HEK293 (cell line): ENCODE measurements at regions not wholly inside any gene's neighbourhood (a gene's known extent, or its start where the extent isn't known, plus 50 kb on each side); places are given as distances from the start of the nearest gene placed in this dataset.
"Not testable (repeated sequence)": the region's sequence is repeated elsewhere in the genome, so short reads cannot be mapped to it uniquely, and the experiment has no call there.

Experiments
- CTCF ChIA-PET: fragments of 350-600 bp; formaldehyde crosslinking; extraction: SDS; loops from one replicate; lab custom pipeline; 2021; ENCODE audit warnings: antibody characterized with exemption; lab: Yijun Ruan, JAX
- POLR2A ChIA-PET: fragments of 300-600 bp; formaldehyde crosslinking; extraction: SDS; loops from one replicate; lab custom pipeline; 2020; ENCODE audit warnings: antibody characterized with exemption, inconsistent platforms; lab: Yijun Ruan, JAX
- H3K27ac ChIP-seq: fragments of 200-500 bp; sonication (Bioruptor generic); 2 replicates; pipeline ENCODE4 v1.5.1; 2014; ENCODE audit warnings: low read depth, low read length, control low read depth, inconsistent platforms; ENCODE audit errors: extremely low read depth
- H3K36me3 ChIP-seq, 2 experiments: fragments of 200-500 bp in 1 of 2; sonication (Bioruptor generic) in 1 of 2; 1 replicate in 1 of 2; 2 replicates in 1 of 2; pipeline ENCODE4 v1.5.1; 2014 to 2017; ENCODE audit warnings: inconsistent platforms in 2 of 2, low read length in 2 of 2; ENCODE audit not compliant: control insufficient read depth in 2 of 2, insufficient read depth in 1 of 2
- H3K4me1 ChIP-seq: fragments of 200-500 bp; sonication (Bioruptor generic); 2 replicates; pipeline ENCODE4 v1.5.1; 2014; ENCODE audit warnings: mild to moderate bottlenecking, low read length, inconsistent platforms; ENCODE audit not compliant: control insufficient read depth, insufficient read depth
- H3K4me3 ChIP-seq: 2 replicates; pipeline ENCODE4 v1.5.1; 2011; ENCODE audit warnings: low read depth, mild to moderate bottlenecking, control low read depth, low read length, moderate library complexity
- H3K9me3 ChIP-seq: fragments of 200-500 bp; sonication (Bioruptor generic); 2 replicates; pipeline ENCODE4 v1.5.1; 2014; ENCODE audit warnings: low read depth, low read length, inconsistent platforms; ENCODE audit not compliant: control insufficient read depth, insufficient read depth
- GLIS1 ChIP-seq: fragments of 450-650 bp; formaldehyde crosslinking; IDR thresholded peaks from 2 replicates; pipeline ENCODE4 v1.5.1; 2016; ENCODE audit warnings: missing biosample characterization, missing genetic modification characterization
- PRDM1 ChIP-seq: fragments of 450-650 bp; formaldehyde crosslinking; IDR thresholded peaks from 2 replicates; pipeline ENCODE4; 2016; ENCODE audit warnings: missing biosample characterization, missing genetic modification characterization
- TRIM28 ChIP-seq: IDR thresholded peaks from 2 replicates; pipeline ENCODE4 v1.6.1; 2011; ENCODE audit warnings: low read length, control low read depth, borderline replicate concordance
- WT1 ChIP-seq: fragments of 450-650 bp; formaldehyde crosslinking; IDR thresholded peaks from 2 replicates; pipeline ENCODE4 v1.5.1; 2016; ENCODE audit warnings: missing biosample characterization, missing genetic modification characterization
- ZBTB10 ChIP-seq: fragments of 450-650 bp; formaldehyde crosslinking; IDR thresholded peaks from 2 replicates; pipeline ENCODE4 v1.5.1; 2016; ENCODE audit warnings: missing biosample characterization, missing genetic modification characterization
- ZFP3 ChIP-seq: fragments of 450-650 bp; formaldehyde crosslinking; IDR thresholded peaks from 2 replicates; pipeline ENCODE4 v1.5.1; 2016; ENCODE audit warnings: low read depth, missing biosample characterization, missing genetic modification characterization
- ZNF24 ChIP-seq: fragments of 450-650 bp; formaldehyde crosslinking; IDR thresholded peaks from 2 replicates; pipeline ENCODE4 v1.5.1; 2016; ENCODE audit warnings: missing biosample characterization, missing genetic modification characterization
- ZNF513 ChIP-seq: fragments of 450-650 bp; IDR thresholded peaks from 2 replicates; pipeline ENCODE4 v1.5.1; 2018; ENCODE audit warnings: missing biosample characterization, missing genetic modification characterization
- ZNF560 ChIP-seq: fragments of 450-650 bp; formaldehyde crosslinking; IDR thresholded peaks from 2 replicates; pipeline ENCODE4 v1.5.1; 2017; ENCODE audit warnings: missing biosample characterization, missing genetic modification characterization, borderline replicate concordance
- ZNF623 ChIP-seq: fragments of 450-650 bp; formaldehyde crosslinking; IDR thresholded peaks from 2 replicates; pipeline ENCODE4 v1.5.1; 2016; ENCODE audit warnings: missing biosample characterization, missing genetic modification characterization
- ZNF639 ChIP-seq: fragments of 450-650 bp; formaldehyde crosslinking; IDR thresholded peaks from 2 replicates; pipeline ENCODE4 v1.5.1; 2016; ENCODE audit warnings: missing biosample characterization, missing genetic modification characterization
- ZNF707 ChIP-seq: fragments of 450-650 bp; formaldehyde crosslinking; IDR thresholded peaks from 2 replicates; pipeline ENCODE4 v1.5.1; 2016; ENCODE audit warnings: missing biosample characterization, missing genetic modification characterization
- ZNF768 ChIP-seq: fragments of 450-650 bp; formaldehyde crosslinking; IDR thresholded peaks from 2 replicates; pipeline ENCODE4 v1.5.1; 2018; ENCODE audit warnings: missing biosample characterization, mild to moderate bottlenecking, missing genetic modification characterization
- ZNF785 ChIP-seq: fragments of 450-650 bp; formaldehyde crosslinking; IDR thresholded peaks from 2 replicates; pipeline ENCODE4 v1.5.1; 2016; ENCODE audit warnings: missing biosample characterization, missing genetic modification characterization
- ZSCAN5A ChIP-seq: fragments of 450-650 bp; formaldehyde crosslinking; IDR thresholded peaks from 2 replicates; pipeline ENCODE4 v1.5.1; 2016; ENCODE audit warnings: missing biosample characterization, missing genetic modification characterization

- Histone ChIP-seq H3K4me3 (no peak overlapping the region), H3K36me3 (no peaks in the 10 kb centered on the region), H3K9me3 (no peaks in the 10 kb centered on the region), H3K4me1 (peaks cover 3% of the 10 kb centered on the region; the same call in 1 of the 2 replicates), H3K27ac (no peak overlapping the region)
- no peak for TF ChIP-seq ZNF707 (tag by site-specific recombination)
- TF ChIP-seq TRIM28 = peak; percentile 25; the same call in 1 of the 2 replicates
- TF ChIP-seq, all 188 proteins: peak for 1
- ChIA-PET CTCF (interaction anchor here (0.6 kb wide), 1 partner anchor 843 kb away, joined by 3 read pairs; no protein-coding TSS in a partner anchor), POLR2A (no interaction called here)
These were observed 212.5 kb upstream of the IRS2 start for GRCh38 chr13:109998684-109999533.

GRCh38 chr13:109998037-109998436, 211.7 kb upstream of the IRS2 start:
- no peak overlapping the region for H3K27ac ChIP-seq
- ChIA-PET CTCF (no interaction called here), POLR2A (no interaction called here)
- no peaks in the 10 kb centered on the region for H3K36me3 ChIP-seq
- TF ChIP-seq ZNF513 (tag by site-specific recombination) (no peak), TRIM28 (no peak), ZNF768 (no peak), ZNF24 (tag by site-specific recombination) (no peak)
- TF ChIP-seq, all 188 proteins: peak for 0
- H3K4me3 ChIP-seq = no peak overlapping the region
- no peaks in the 10 kb centered on the region for H3K9me3 ChIP-seq
- peaks cover 3% of the 10 kb centered on the region; the same call in 1 of the 2 replicates for H3K4me1 ChIP-seq

DNA sequence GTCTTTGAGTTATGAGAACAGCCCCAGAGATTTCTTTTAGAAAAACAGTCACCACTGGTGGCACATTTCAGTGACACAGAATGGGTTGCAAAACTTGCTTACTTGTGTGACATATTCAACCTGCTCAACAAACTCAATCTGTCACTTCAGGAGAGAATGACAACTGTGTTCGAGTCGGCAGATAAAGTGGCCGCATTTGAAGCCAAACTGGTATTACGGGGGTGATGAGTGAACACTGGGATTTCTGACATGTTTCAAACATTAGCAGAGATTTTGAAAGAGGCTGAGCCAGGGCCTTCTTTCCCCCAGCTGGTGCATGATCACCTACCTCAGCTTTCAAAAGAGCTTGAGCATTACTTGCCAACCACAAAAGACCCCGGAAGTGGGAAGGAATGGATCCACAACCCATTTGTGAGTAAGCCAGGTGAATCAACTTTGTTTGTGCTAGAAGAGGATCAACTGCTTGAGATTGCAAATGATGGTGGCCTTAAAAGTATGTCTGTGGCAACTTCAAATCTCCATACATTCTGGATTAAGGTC, 210.7 kb upstream of the IRS2 start:
- H3K4me3 ChIP-seq, H3K9me3 ChIP-seq, POLR2A ChIA-PET, CTCF ChIA-PET, H3K36me3 ChIP-seq, H3K27ac ChIP-seq, H3K4me1 ChIP-seq: not testable (repeated sequence)

- TF ChIP-seq GLIS1 (tag by site-specific recombination) (no peak), PRDM1 (tag by site-specific recombination) (no peak), ZNF560 (tag by site-specific recombination) (no peak)
- CTCF ChIA-PET = no interaction called here
These were observed 210.1 kb upstream of the IRS2 start for GRCh38 chr13:109996404-109996960.

DNA sequence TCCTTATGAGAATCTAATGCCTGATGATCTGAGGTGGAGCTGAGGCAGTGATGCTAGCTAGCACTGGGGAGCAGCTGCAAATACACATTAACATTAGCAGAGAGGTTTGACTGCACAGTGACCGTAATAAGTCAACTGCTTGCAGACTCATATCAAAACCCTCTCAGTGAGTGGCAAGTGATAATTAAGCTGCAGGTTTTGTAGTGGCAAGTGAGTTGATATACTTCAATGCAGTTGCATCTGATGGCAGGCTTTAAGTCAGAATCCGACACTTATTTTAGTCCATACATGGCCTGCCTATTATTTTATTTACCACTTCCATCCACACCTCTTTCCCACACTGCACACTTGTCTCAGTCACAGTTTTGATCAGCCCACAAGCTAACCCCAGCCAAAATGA, 209.2 kb upstream of the IRS2 start:
- peaks cover 3% of the 10 kb centered on the region; the same call in 1 of the 2 replicates for H3K4me1 ChIP-seq
- CTCF ChIA-PET = no interaction called here
- no peak overlapping the region for H3K4me3 ChIP-seq
- no peaks in the 10 kb centered on the region for H3K9me3 ChIP-seq
- H3K27ac ChIP-seq = no peak overlapping the region
- no peaks in the 10 kb centered on the region for H3K36me3 ChIP-seq
- POLR2A ChIA-PET = no interaction called here
- TF ChIP-seq ZSCAN5A (tag by site-specific recombination) = no peak
- TF ChIP-seq ZBTB10 = no peak
- no peak for TF ChIP-seq ZNF560 (tag by site-specific recombination)
- no peak for TF ChIP-seq WT1 (tag by site-specific recombination)
- no peak for TF ChIP-seq ZNF623 (tag by site-specific recombination)
- no peak for TF ChIP-seq ZNF639 (tag by site-specific recombination)
- TF ChIP-seq ZNF785 (tag by site-specific recombination) = no peak
- TF ChIP-seq ZFP3 = no peak

More at GRCh38 chr13:109996404-109996960, 210.1 kb upstream of the IRS2 start:
- Histone ChIP-seq H3K4me3 (no peak overlapping the region), H3K27ac (no peak overlapping the region), H3K36me3 (no peaks in the 10 kb centered on the region), H3K9me3 (no peaks in the 10 kb centered on the region), H3K4me1 (peaks cover 3% of the 10 kb centered on the region; the same call in 1 of the 2 replicates)
- POLR2A ChIA-PET = no interaction called here
